ENCODE measurements at regions not wholly inside any gene's neighbourhood (a gene's known extent, or its start where the extent isn't known, plus 50 kb on each side); places are given as distances from the start of the nearest gene placed in this dataset.

DNA sequence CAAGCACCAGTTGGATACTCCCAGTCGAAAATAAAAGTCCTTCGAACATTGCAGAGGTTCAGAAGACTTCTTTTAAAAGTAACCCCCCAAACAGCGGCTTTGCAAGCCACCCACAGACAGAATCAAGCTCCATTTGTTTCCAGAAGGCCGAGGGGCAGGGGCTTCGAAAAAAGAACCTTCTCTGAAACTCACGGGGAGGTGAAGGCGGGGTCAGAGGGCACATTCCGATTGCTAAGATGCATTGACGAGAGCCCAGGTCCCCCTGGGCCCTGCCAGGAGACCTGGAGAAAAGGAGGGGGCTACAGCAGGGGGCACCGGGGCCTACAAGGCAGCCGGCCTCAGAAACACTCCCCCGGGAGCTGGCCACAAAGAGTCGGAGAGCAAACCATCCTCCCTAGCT, 306.8 kb downstream of the MN1 start:
- no peaks in the 10 kb centered on the region for H3K36me3 ChIP-seq (ENCODE audit: insufficient read depth, low read length)
- H4K20me1 ChIP-seq (ENCODE audit: insufficient read depth, low read length) = no peaks in the 10 kb centered on the region
- no peak overlapping the region for H2AFZ ChIP-seq (ENCODE audit: low read length)
- H3F3A ChIP-seq (ENCODE audit: insufficient read depth, low read length) = no peaks in the 10 kb centered on the region
- H3K79me2 ChIP-seq (ENCODE audit: insufficient read depth, low read length) = no peaks in the 10 kb centered on the region
- H3K9me3 ChIP-seq (ENCODE audit: low read length) = no peaks in the 10 kb centered on the region
- H3K27ac ChIP-seq (ENCODE audit: low read depth, low read length, poor library complexity, severe bottlenecking) = no peak overlapping the region
- no peak overlapping the region for H3K4me3 ChIP-seq (ENCODE audit: low read depth, low read length, poor library complexity, severe bottlenecking)
- no peaks in the 10 kb centered on the region for H3K27me3 ChIP-seq (ENCODE audit: insufficient read depth, low read length)
- no peaks in the 10 kb centered on the region for H3K4me1 ChIP-seq (ENCODE audit: insufficient read depth, low read length, severe bottlenecking)
- TF ChIP-seq, protein P1, sequence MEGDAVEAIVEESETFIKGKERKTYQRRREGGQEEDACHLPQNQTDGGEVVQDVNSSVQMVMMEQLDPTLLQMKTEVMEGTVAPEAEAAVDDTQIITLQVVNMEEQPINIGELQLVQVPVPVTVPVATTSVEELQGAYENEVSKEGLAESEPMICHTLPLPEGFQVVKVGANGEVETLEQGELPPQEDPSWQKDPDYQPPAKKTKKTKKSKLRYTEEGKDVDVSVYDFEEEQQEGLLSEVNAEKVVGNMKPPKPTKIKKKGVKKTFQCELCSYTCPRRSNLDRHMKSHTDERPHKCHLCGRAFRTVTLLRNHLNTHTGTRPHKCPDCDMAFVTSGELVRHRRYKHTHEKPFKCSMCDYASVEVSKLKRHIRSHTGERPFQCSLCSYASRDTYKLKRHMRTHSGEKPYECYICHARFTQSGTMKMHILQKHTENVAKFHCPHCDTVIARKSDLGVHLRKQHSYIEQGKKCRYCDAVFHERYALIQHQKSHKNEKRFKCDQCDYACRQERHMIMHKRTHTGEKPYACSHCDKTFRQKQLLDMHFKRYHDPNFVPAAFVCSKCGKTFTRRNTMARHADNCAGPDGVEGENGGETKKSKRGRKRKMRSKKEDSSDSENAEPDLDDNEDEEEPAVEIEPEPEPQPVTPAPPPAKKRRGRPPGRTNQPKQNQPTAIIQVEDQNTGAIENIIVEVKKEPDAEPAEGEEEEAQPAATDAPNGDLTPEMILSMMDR (IDR thresholded peaks at IDR 0.05; ENCODE audit: low read length) = no peak
- no peak for TF ChIP-seq EZH2 (IDR thresholded peaks at IDR 0.05; ENCODE audit: borderline replicate concordance, low read length)
- H3K9ac ChIP-seq (ENCODE audit: low read length) = no peak overlapping the region
- H3K4me2 ChIP-seq (ENCODE audit: low read length) = no peak overlapping the region
- no peaks in the 10 kb centered on the region for H3K9me2 ChIP-seq (ENCODE audit: low read depth, low read length)

DNA sequence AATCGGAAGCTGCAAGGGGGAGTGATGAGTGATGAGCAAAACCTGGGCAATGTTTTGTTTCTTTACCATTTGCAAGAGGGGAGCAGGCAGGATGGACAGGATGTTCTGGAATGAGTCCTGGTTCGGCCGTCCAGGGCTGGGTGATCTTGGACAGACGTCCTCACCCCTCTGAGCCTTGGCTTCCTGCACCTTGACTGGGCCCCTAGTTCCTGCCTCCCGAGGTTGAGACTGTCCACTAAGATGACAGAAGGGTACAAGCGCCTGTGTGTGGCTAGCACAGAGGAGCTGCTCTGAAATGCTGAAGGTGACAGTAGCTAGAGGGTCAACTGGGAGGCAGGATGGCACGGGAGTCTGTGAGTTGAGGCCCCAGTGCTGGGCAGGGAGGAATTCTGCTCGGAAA, 306.2 kb downstream of the MN1 start:
- H3K79me2 ChIP-seq (ENCODE audit: insufficient read depth, low read length) = no peaks in the 10 kb centered on the region
- H2AFZ ChIP-seq (ENCODE audit: low read length) = no peak overlapping the region
- H3F3A ChIP-seq (ENCODE audit: insufficient read depth, low read length) = no peaks in the 10 kb centered on the region
- no peak overlapping the region for H3K4me2 ChIP-seq (ENCODE audit: low read length)
- no peak overlapping the region for H3K4me3 ChIP-seq (ENCODE audit: low read depth, low read length, poor library complexity, severe bottlenecking)
- H4K20me1 ChIP-seq (ENCODE audit: insufficient read depth, low read length) = no peaks in the 10 kb centered on the region
- TF ChIP-seq EZH2 (IDR thresholded peaks at IDR 0.05; ENCODE audit: borderline replicate concordance, low read length) = no peak
- TF ChIP-seq, protein P1 (IDR thresholded peaks at IDR 0.05; ENCODE audit: low read length) = no peak
- H3K9me2 ChIP-seq (ENCODE audit: low read depth, low read length) = no peaks in the 10 kb centered on the region
- no peaks in the 10 kb centered on the region for H3K27me3 ChIP-seq (ENCODE audit: insufficient read depth, low read length)
- H3K9ac ChIP-seq (ENCODE audit: low read length) = no peak overlapping the region
- no peaks in the 10 kb centered on the region for H3K4me1 ChIP-seq (ENCODE audit: insufficient read depth, low read length, severe bottlenecking)
- H3K27ac ChIP-seq (ENCODE audit: low read depth, low read length, poor library complexity, severe bottlenecking) = no peak overlapping the region
- no peaks in the 10 kb centered on the region for H3K9me3 ChIP-seq (ENCODE audit: low read length)
- no peaks in the 10 kb centered on the region for H3K36me3 ChIP-seq (ENCODE audit: insufficient read depth, low read length)

DNA sequence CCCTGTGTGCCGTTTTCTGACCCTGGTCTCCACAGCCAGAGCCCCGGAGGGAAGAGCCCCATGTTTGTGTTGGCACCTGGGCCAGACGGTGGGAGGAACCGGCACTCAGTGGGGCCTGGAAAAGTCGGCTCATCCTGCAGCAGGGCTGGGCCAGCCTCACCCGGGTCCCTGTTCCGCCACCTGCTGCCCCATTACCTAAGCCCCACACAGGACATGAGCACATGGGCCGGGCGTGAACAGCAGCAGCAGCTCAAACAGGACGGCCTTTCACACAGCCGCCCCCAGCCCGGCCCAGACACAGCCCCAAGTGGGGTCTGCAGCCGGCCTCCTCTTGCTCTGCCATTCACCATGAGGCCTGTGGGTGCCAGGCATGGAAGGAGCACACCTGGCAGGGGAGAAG, 302.4 kb downstream of the MN1 start:
- Histone ChIP-seq H3K27ac (ENCODE audit: low read depth, low read length, poor library complexity, severe bottlenecking) (no peak overlapping the region), H3K36me3 (ENCODE audit: insufficient read depth, low read length) (no peaks in the 10 kb centered on the region), H3K4me1 (ENCODE audit: insufficient read depth, low read length, severe bottlenecking) (no peaks in the 10 kb centered on the region), H3K9ac (ENCODE audit: low read length) (no peak overlapping the region), H3K27me3 (ENCODE audit: insufficient read depth, low read length) (no peaks in the 10 kb centered on the region), H3F3A (ENCODE audit: insufficient read depth, low read length) (no peaks in the 10 kb centered on the region), H3K4me3 (ENCODE audit: low read depth, low read length, poor library complexity, severe bottlenecking) (no peak overlapping the region), H3K9me2 (ENCODE audit: low read depth, low read length) (no peaks in the 10 kb centered on the region), H3K9me3 (ENCODE audit: low read length) (no peaks in the 10 kb centered on the region), H3K4me2 (ENCODE audit: low read length) (no peak overlapping the region), H4K20me1 (ENCODE audit: insufficient read depth, low read length) (no peaks in the 10 kb centered on the region), H2AFZ (ENCODE audit: low read length) (no peak overlapping the region), H3K79me2 (ENCODE audit: insufficient read depth, low read length) (no peaks in the 10 kb centered on the region)
- TF ChIP-seq, protein P1 (IDR thresholded peaks at IDR 0.05; ENCODE audit: low read length) = no peak
- no peak for TF ChIP-seq EZH2 (IDR thresholded peaks at IDR 0.05; ENCODE audit: borderline replicate concordance, low read length)

All from OCI-LY1 (cell line).